DOHH2 (cell line): ENCODE measurements at regions not wholly inside any gene's neighbourhood (a gene's known extent, or its start where the extent isn't known, plus 50 kb on each side); places are given as distances from the start of the nearest gene placed in this dataset.

Experiments used
- H3F3A ChIP-seq: fragments of 200-600 bp; sonication (generic), shearing (Covaris generic); 2 replicates; pipeline ENCODE4 v1.6.0; 2016; ENCODE audit warnings: antibody characterized with exemption, mild to moderate bottlenecking; ENCODE audit not compliant: control insufficient read depth, insufficient read depth
- H3K27ac ChIP-seq: fragments of 200-600 bp; sonication (generic); 2 replicates; pipeline ENCODE4 v1.5.1; 2014; ENCODE audit warnings: low read depth, mild to moderate bottlenecking, low read length, moderate library complexity
- H3K27me3 ChIP-seq: fragments of 200-600 bp; sonication (generic); 2 replicates; pipeline ENCODE4 v1.6.1; 2014; ENCODE audit warnings: mild to moderate bottlenecking, low read length, mixed read lengths; ENCODE audit not compliant: control insufficient read depth
- H3K36me3 ChIP-seq: fragments of 200-600 bp; sonication (generic); 2 replicates; pipeline ENCODE4 v1.6.1; 2014; ENCODE audit warnings: mild to moderate bottlenecking, low read length, moderate library complexity, mixed read lengths; ENCODE audit not compliant: control insufficient read depth
- H3K4me1 ChIP-seq: fragments of 200-600 bp; sonication (generic); 2 replicates; pipeline ENCODE4 v1.6.1; 2014; ENCODE audit warnings: mild to moderate bottlenecking, low read length, mixed read lengths; ENCODE audit not compliant: control insufficient read depth
- H3K4me2 ChIP-seq: fragments of 200-600 bp; sonication (generic); 2 replicates; pipeline ENCODE4 v1.6.0; 2014; ENCODE audit warnings: mild to moderate bottlenecking, low read length, moderate library complexity
- H3K4me3 ChIP-seq: fragments of 200-600 bp; sonication (generic); 2 replicates; pipeline ENCODE4 v1.5.1; 2014; ENCODE audit warnings: mild to moderate bottlenecking, low read length, mixed read lengths
- H3K79me2 ChIP-seq: fragments of 200-600 bp; sonication (generic); 2 replicates; pipeline ENCODE4 v1.6.1; 2014; ENCODE audit warnings: mild to moderate bottlenecking, low read length, mixed read lengths; ENCODE audit not compliant: control insufficient read depth
- H3K9me2 ChIP-seq: fragments of 200-600 bp; sonication (generic); replicated peaks from 2 replicates; pipeline ENCODE4 v1.6.1; 2014; ENCODE audit warnings: mild to moderate bottlenecking, low read length, mixed read lengths; ENCODE audit not compliant: control insufficient read depth
- H3K9me3 ChIP-seq: fragments of 200-600 bp; sonication (generic); 2 replicates; pipeline ENCODE4 v1.6.1; 2014; ENCODE audit warnings: antibody characterized with exemption, low read length, mixed read lengths; ENCODE audit not compliant: control insufficient read depth, insufficient read depth
- H4K20me1 ChIP-seq: fragments of 200-600 bp; sonication (generic); 2 replicates; pipeline ENCODE4 v1.6.0; 2014; ENCODE audit warnings: low read depth, mild to moderate bottlenecking, antibody characterized with exemption, low read length, moderate library complexity; ENCODE audit not compliant: control insufficient read depth, insufficient read depth
- EZH2phosphoT487 ChIP-seq: fragments of 200-600 bp; sonication (generic); IDR thresholded peaks from 2 replicates; pipeline ENCODE4 v1.6.1; 2017; ENCODE audit warnings: borderline replicate concordance, mild to moderate bottlenecking, antibody characterized with exemption, low read length, moderate library complexity, mixed read lengths
- TF ChIP-seq, protein P1 (sequence below): fragments of 200-600 bp; sonication (generic); IDR thresholded peaks from one replicate; pipeline ENCODE4 v1.5.1; 2014; ENCODE audit warnings: antibody characterized with exemption, mild to moderate bottlenecking, low read depth, low read length; ENCODE audit not compliant: poor library complexity, severe bottlenecking

DNA sequence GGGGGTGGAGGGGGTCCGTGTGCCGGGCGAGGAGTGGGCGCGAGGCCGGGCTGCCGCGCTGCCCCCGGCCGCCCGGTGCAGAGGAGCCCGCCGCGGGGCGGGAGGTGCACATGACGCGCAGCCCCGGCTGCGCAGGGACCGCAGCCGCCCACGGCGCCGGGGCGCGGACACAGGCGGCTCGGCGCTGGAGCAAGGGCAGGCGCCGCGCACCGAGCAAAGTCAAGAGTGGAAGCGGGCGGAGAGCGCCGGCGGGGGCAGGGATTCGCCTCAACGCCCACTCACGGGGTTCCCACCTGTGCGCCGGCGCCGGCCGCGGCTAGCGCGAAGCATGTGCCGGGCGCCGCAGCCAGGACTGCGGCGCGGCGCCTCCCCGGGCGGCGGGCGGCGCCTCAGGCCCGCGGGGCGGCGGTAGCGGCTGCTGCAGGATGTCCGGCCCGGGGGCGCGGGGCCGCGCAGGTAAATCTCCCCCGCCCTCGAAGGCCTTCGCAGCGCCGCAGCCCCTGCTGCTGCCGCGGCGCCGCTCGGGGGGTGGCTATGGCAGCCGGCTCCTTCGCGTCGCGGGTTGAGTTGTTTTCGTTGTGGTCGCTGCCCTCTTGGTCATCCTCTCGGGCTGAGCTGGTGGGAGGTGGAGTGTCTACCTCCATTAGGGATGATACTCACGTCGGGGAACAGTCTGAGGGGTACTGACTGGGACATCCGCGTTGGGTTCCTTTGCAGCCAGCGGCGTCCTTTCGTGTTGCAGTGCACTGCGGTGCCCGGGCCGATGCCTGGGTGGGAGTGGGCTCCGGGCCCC lies 216.3 kb upstream of the DTNA start:
- Histone ChIP-seq H3K79me2 (no peaks in the 10 kb centered on the region), H4K20me1 (no peaks in the 10 kb centered on the region), H3K9me2 (no peaks in the 10 kb centered on the region), H3K4me2 (no peak overlapping the region), H3K9me3 (no peaks in the 10 kb centered on the region), H3K27ac (no peak overlapping the region), H3K4me1 (no peaks in the 10 kb centered on the region), H3K36me3 (no peaks in the 10 kb centered on the region), H3K27me3 (no peaks in the 10 kb centered on the region), H3K4me3 (no peak overlapping the region), H3F3A (no peaks in the 10 kb centered on the region)
- no peak for TF ChIP-seq EZH2phosphoT487
- TF ChIP-seq, protein P1, sequence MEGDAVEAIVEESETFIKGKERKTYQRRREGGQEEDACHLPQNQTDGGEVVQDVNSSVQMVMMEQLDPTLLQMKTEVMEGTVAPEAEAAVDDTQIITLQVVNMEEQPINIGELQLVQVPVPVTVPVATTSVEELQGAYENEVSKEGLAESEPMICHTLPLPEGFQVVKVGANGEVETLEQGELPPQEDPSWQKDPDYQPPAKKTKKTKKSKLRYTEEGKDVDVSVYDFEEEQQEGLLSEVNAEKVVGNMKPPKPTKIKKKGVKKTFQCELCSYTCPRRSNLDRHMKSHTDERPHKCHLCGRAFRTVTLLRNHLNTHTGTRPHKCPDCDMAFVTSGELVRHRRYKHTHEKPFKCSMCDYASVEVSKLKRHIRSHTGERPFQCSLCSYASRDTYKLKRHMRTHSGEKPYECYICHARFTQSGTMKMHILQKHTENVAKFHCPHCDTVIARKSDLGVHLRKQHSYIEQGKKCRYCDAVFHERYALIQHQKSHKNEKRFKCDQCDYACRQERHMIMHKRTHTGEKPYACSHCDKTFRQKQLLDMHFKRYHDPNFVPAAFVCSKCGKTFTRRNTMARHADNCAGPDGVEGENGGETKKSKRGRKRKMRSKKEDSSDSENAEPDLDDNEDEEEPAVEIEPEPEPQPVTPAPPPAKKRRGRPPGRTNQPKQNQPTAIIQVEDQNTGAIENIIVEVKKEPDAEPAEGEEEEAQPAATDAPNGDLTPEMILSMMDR: no peak

DNA sequence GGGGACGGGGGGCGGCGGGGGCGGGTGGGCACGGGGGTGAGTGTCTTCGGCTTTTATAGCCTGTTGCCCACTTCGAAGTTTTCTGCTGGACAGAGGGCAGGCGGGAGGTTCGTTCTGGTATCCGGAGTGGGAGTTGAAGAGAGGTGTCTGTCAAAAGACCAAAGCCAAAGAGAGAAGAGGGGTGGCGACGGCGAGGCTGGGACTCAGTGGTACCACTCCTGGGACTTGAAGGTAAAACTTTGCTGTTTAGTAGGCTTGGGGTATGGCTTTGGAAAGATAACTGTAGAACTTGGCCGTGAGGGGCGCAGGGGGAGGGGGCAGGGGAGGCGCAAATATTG lies 215.8 kb upstream of the DTNA start:
- Histone ChIP-seq H3K9me3 (no peaks in the 10 kb centered on the region), H3K27ac (no peak overlapping the region), H3K79me2 (no peaks in the 10 kb centered on the region), H4K20me1 (no peaks in the 10 kb centered on the region), H3K4me2 (no peak overlapping the region), H3K4me1 (no peaks in the 10 kb centered on the region), H3K9me2 (no peaks in the 10 kb centered on the region), H3K4me3 (no peak overlapping the region), H3F3A (no peaks in the 10 kb centered on the region), H3K36me3 (no peaks in the 10 kb centered on the region), H3K27me3 (no peaks in the 10 kb centered on the region)
- no peak for TF ChIP-seq EZH2phosphoT487
- TF ChIP-seq, protein P1: no peak

- Histone ChIP-seq H3K9me2 (no peaks in the 10 kb centered on the region), H3F3A (no peaks in the 10 kb centered on the region), H4K20me1 (no peaks in the 10 kb centered on the region), H3K4me2 (no peak overlapping the region), H3K27ac (no peak overlapping the region), H3K4me1 (no peaks in the 10 kb centered on the region), H3K27me3 (no peaks in the 10 kb centered on the region), H3K36me3 (no peaks in the 10 kb centered on the region), H3K4me3 (no peak overlapping the region), H3K79me2 (no peaks in the 10 kb centered on the region), H3K9me3 (no peaks in the 10 kb centered on the region)
- TF ChIP-seq, protein P1: no peak
- no peak for TF ChIP-seq EZH2phosphoT487
Observed at GRCh38 chr18:34495506-34495905, 214.6 kb upstream of the DTNA start.
